ENCODE measurements at regions not wholly inside any gene's neighbourhood (a gene's known extent, or its start where the extent isn't known, plus 50 kb on each side); places are given as distances from the start of the nearest gene placed in this dataset.

DNA sequence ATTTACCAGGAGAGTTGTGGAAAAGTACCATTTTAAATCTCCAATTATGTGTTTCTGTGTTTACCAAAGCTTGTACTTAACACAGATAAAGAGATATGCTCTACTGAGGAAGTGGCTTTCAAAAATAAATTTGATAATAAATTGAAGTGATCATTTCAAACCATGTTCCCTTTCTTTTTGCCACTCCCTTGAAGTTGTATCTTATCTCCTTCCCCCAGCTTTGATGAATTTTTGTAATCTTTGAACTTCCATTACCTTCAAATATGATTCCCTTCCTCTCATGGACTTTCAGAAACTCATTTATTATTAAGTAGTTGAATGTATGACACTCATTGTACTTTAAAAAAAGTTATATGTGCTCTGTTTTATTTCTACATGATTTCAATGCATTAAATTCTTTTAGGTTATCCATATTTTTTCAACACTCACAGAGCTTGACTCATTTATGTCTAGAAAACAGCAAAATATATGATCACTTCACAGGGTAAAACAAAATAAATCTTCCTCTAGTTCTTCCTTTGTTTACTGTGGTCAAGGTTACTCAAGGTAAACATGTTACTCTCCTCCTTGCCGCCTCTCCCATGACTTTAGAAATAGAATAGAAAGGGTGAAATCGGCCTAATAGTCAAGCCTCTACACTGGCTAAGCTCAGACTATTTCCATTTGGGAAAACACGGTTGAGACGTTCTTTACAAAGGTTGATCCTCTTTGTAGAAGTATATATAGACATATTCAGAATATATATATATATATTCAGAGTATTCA lies 251.2 kb upstream of the SPRY2 start:
- no peak overlapping the region for H3K4me3 ChIP-seq (ENCODE audit: low read depth, low read length)
- TF ChIP-seq, protein P1, sequence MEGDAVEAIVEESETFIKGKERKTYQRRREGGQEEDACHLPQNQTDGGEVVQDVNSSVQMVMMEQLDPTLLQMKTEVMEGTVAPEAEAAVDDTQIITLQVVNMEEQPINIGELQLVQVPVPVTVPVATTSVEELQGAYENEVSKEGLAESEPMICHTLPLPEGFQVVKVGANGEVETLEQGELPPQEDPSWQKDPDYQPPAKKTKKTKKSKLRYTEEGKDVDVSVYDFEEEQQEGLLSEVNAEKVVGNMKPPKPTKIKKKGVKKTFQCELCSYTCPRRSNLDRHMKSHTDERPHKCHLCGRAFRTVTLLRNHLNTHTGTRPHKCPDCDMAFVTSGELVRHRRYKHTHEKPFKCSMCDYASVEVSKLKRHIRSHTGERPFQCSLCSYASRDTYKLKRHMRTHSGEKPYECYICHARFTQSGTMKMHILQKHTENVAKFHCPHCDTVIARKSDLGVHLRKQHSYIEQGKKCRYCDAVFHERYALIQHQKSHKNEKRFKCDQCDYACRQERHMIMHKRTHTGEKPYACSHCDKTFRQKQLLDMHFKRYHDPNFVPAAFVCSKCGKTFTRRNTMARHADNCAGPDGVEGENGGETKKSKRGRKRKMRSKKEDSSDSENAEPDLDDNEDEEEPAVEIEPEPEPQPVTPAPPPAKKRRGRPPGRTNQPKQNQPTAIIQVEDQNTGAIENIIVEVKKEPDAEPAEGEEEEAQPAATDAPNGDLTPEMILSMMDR (IDR thresholded peaks at IDR 0.05; ENCODE audit: low read depth, low read length) = no peak

DNA sequence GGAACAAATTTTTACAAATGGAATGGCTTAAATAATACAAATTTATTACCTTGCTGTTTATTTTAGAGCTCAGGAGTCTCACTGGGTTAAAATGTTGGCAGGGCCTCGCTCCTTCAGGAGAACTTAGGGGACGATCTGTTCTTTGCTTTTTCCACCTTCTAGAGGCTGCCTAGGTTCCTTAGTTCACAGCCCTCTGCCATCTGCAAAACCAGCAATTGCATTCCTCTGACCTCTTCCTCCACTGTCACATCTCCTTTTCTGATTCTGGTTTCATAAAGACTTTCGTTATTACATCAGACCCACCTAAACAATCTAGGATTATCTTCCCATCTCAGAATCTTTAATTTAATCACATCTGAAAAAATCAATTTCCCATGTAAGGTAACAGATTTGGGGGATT lies 249.6 kb upstream of the SPRY2 start:
- TF ChIP-seq, protein P1 (IDR thresholded peaks at IDR 0.05; ENCODE audit: low read depth, low read length) = no peak
- no peak overlapping the region for H3K4me3 ChIP-seq (ENCODE audit: low read depth, low read length)

DNA sequence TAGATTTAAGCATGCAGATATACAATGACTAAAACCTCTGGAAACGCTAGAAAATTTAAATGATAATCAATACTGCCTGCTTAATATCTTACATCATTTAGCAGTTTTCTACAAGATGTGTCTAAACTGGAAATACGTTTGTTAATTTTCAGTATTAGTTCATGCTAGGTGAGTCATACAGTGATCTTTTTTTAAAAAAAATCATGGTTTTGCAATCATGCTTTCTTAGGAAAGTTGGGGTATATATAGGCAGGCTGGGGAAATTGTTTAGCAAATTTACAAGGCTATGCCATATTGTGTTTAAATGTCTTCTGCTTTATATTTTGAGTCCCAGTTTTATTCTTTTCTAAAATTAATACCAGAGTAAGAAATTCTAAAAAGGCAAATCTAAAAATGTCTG lies 245.4 kb upstream of the SPRY2 start:
- TF ChIP-seq, protein P1 (IDR thresholded peaks at IDR 0.05; ENCODE audit: low read depth, low read length) = no peak
- H3K4me3 ChIP-seq (ENCODE audit: low read depth, low read length) = no peak overlapping the region

DNA sequence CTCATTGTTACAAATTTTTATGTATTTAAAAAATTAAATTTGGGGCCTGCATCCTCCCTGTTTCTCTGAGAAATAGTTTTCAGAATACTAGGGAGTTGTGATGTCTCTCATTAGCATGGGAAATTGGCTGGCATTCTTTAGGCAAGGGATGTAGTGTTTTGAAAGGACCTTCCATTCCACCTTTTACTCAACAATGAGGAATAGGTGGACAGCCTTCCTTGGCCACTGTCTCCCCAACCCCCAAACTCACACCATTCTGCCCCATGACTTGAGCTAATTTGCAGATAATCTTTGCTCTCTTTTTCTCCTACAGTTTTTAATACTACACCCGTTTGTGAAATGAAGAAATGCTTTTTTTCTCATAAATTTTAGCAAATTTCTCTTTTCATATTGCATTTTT lies 244.6 kb upstream of the SPRY2 start:
- no peak overlapping the region for H3K4me3 ChIP-seq (ENCODE audit: low read depth, low read length)
- TF ChIP-seq, protein P1 (IDR thresholded peaks at IDR 0.05; ENCODE audit: low read depth, low read length) = no peak

DNA sequence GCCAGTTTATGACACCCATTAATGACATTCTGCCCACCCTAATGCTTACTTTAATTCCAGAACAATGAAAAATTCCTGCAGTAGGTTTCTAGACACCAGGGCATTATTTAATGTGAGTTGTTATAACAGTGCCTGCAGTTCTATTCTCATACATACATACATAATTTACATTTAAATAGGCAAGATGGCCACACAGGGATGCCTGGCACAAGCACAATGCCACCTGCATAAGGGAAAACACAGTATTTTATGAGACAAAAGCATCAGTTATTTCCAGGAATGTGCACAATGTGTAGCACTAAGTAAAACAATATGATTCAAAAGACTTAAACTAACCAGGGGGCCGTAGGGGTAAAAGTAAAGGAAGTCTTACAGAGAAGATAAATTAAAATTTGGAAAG lies 243.9 kb upstream of the SPRY2 start:
- TF ChIP-seq, protein P1 (IDR thresholded peaks at IDR 0.05; ENCODE audit: low read depth, low read length) = no peak
- no peak overlapping the region for H3K4me3 ChIP-seq (ENCODE audit: low read depth, low read length)

DNA sequence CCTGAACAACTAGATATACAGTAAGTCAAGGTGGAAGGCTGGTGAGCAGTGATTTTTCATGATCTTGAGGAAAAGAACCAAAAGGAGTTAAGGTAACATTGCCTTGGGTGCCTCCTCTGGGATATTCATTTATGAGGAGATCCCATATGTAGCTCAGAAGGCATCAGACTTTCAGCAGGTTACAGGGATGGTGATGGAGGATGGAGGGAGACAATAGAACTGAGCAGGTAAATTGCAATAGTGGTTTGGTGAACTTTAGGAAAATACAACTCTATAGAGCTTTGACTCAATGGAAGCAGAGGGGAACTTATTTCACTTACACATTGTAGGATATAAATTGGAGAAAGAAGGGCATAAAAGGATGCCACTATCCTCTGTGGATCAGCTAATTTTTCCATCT lies 243.4 kb upstream of the SPRY2 start:
- TF ChIP-seq, protein P1 (IDR thresholded peaks at IDR 0.05; ENCODE audit: low read depth, low read length) = no peak
- no peak overlapping the region for H3K4me3 ChIP-seq (ENCODE audit: low read depth, low read length)

DNA sequence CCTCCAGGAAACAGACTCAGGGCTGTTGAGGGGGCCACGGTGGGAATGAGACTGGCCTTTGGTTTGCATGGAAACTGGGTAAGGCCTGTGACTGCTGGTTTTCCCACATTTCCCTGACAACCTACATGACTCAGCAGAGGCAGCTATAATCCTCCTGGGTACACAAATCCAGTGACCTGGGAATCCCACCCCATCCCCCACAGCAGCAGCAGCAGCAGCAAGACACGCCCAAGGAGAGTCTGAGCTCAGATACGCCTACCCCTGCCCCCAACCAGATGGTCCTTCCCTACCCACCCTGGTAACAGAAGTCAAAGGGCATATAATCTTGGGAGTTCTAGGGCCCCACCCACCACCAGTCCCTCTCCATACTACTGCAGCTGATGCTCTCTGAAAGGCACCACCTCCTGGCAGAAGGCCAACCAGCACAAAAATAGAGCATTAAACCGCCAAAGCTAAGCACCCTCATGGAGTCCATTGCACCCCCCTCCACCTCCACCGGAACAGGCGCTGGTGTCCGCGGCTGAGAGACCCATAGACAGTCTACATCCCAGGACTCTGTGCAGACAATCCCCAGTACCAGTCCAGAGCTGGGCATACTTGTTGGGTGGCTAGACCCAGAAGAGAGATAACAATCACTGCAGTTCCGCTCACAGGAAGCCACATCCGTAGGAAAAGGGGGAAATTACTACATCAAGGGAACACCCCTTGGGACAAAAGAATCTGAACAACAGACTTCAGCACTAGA lies 237.2 kb upstream of the SPRY2 start:
- TF ChIP-seq, protein P1 (IDR thresholded peaks at IDR 0.05; ENCODE audit: low read depth, low read length) = no peak

More for the DNA sequence above, 237.2 kb upstream of the SPRY2 start:
- H3K4me3 ChIP-seq (ENCODE audit: low read depth, low read length) = no peak overlapping the region

Data from WI38 (cell line).